Breast epithelium (tissue), 3 donors: ENCODE measurements at regions not wholly inside any gene's neighbourhood (a gene's known extent, or its start where the extent isn't known, plus 50 kb on each side); places are given as distances from the start of the nearest gene placed in this dataset.

ENCODE experiments used
- CTCF ChIP-seq, 3 donors: fragments of 450-650 bp; IDR thresholded peaks; one replicate each; pipeline ENCODE4 v1.5.1; 2016 to 2017; ENCODE audit warnings: antibody characterized with exemption in 3 of 3, mild to moderate bottlenecking in 3 of 3, moderate library complexity in 3 of 3
- POLR2A ChIP-seq: fragments of 450-650 bp; IDR thresholded peaks from one replicate; pipeline ENCODE4 v1.6.1; 2016; ENCODE audit warnings: antibody characterized with exemption, mild to moderate bottlenecking, moderate library complexity
- POLR2AphosphoS5 ChIP-seq, 3 donors: sonication (generic); formaldehyde crosslinking; IDR thresholded peaks; one replicate each; pipeline ENCODE4 v1.6.1; 2017; ENCODE audit warnings: antibody characterized with exemption in 3 of 3

DNA sequence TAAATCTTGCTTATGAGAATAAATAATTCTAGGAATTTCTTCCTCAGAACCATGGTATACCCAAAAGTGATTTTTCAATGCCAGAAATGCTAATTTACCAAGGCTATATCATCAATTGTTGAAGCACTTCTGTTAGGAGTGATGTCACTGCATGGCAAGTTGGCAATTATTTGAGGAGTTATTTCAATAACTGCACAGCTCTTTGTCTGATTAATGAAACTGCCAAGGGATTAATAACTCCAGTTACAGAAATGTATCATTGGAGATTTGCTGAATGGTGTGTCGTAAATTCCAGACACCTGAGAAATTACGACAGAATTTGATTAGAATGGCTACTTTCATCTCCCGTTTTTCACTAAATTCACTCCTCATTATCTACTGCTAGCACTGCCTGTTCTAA lies 182.6 kb upstream of the TYRP1 start:
- TF ChIP-seq CTCF (IDR thresholded peaks at IDR 0.05) (no peak), POLR2A (no peak), POLR2AphosphoS5 (IDR thresholded peaks at IDR 0.05) (no peak)
